ENCODE measurements at regions not wholly inside any gene's neighbourhood (a gene's known extent, or its start where the extent isn't known, plus 50 kb on each side); places are given as distances from the start of the nearest gene placed in this dataset.

DNA sequence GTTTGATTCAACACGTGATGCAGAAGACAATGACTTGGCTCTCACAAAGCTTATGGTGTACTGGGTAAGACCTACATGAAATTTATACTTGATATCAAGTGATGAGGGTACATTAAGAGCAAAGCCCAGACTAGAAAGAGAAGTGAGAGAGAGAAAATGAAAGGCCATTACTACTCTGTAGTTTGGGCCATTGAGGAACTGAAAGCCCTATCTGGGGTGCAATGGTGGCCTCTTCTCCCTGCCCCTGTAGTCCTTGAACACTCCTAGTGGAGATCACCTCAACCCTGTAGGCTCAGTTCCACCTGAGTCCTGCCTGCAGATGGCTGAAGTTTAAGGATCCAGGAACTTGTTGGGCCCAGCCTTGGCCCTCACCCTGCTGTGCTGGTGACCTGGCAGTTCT, 569.8 kb upstream of the MEX3C start:
- TF ChIP-seq POLR2AphosphoS5 (IDR thresholded peaks at IDR 0.05; ENCODE audit: low read depth, low read length) = no peak
- TF ChIP-seq, protein P1, sequence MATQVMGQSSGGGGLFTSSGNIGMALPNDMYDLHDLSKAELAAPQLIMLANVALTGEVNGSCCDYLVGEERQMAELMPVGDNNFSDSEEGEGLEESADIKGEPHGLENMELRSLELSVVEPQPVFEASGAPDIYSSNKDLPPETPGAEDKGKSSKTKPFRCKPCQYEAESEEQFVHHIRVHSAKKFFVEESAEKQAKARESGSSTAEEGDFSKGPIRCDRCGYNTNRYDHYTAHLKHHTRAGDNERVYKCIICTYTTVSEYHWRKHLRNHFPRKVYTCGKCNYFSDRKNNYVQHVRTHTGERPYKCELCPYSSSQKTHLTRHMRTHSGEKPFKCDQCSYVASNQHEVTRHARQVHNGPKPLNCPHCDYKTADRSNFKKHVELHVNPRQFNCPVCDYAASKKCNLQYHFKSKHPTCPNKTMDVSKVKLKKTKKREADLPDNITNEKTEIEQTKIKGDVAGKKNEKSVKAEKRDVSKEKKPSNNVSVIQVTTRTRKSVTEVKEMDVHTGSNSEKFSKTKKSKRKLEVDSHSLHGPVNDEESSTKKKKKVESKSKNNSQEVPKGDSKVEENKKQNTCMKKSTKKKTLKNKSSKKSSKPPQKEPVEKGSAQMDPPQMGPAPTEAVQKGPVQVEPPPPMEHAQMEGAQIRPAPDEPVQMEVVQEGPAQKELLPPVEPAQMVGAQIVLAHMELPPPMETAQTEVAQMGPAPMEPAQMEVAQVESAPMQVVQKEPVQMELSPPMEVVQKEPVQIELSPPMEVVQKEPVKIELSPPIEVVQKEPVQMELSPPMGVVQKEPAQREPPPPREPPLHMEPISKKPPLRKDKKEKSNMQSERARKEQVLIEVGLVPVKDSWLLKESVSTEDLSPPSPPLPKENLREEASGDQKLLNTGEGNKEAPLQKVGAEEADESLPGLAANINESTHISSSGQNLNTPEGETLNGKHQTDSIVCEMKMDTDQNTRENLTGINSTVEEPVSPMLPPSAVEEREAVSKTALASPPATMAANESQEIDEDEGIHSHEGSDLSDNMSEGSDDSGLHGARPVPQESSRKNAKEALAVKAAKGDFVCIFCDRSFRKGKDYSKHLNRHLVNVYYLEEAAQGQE (IDR thresholded peaks at IDR 0.05; ENCODE audit: insufficient read depth in 1 of 2, low read depth in 2 of 2, low read length in 2 of 2) = no peak
- TF ChIP-seq FOXP2 (optimal IDR thresholded peaks at IDR 0.05; ENCODE audit: borderline replicate concordance, extremely low read depth, extremely low read length, insufficient read depth) = no peak
- no peak for TF ChIP-seq SIN3A (IDR thresholded peaks at IDR 0.05; ENCODE audit: borderline replicate concordance, insufficient read depth, low read length)
- TF ChIP-seq TAF1 (IDR thresholded peaks at IDR 0.05; ENCODE audit: borderline replicate concordance, insufficient read depth, low read length) = no peak

- TF ChIP-seq TAF1 (IDR thresholded peaks at IDR 0.05; ENCODE audit: borderline replicate concordance, insufficient read depth, low read length) (no peak), SIN3A (IDR thresholded peaks at IDR 0.05; ENCODE audit: borderline replicate concordance, insufficient read depth, low read length) (no peak), POLR2AphosphoS5 (IDR thresholded peaks at IDR 0.05; ENCODE audit: low read depth, low read length) (no peak), FOXP2 (optimal IDR thresholded peaks at IDR 0.05; ENCODE audit: borderline replicate concordance, extremely low read depth, extremely low read length, insufficient read depth) (no peak)
- TF ChIP-seq, protein P1 (IDR thresholded peaks at IDR 0.05; ENCODE audit: insufficient read depth in 1 of 2, low read depth in 2 of 2, low read length in 2 of 2) = no peak
Measured at GRCh38 chr18:51778115-51778514, 561.9 kb upstream of the DCC start.

DNA sequence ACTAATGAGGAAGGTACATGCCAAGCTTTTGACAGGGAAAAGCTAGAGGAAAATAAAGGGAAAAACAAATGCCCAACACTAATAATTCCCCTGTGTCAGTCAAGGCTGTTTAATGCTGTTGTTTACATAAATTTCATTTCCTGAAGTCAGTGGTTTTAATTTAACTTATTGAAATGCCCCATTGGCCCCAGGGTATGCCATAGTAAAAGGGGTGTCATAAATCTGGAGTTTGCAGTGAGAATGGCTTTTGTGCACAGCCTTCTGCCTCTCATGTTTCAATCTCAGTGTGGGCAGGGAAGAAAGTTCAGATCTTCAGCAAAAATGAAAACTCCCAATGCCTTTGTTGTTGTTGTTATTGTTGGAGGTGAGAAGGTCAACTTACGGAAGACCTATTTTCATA, 550.1 kb upstream of the DCC start:
- TF ChIP-seq FOXP2 (optimal IDR thresholded peaks at IDR 0.05; ENCODE audit: borderline replicate concordance, extremely low read depth, extremely low read length, insufficient read depth) = no peak

GRCh38 chr18:51801514-51801913, 538.5 kb upstream of the DCC start:
- TF ChIP-seq SIN3A (IDR thresholded peaks at IDR 0.05; ENCODE audit: borderline replicate concordance, insufficient read depth, low read length) = no peak
- TF ChIP-seq FOXP2 (optimal IDR thresholded peaks at IDR 0.05; ENCODE audit: borderline replicate concordance, extremely low read depth, extremely low read length, insufficient read depth) = no peak
- TF ChIP-seq POLR2AphosphoS5 (IDR thresholded peaks at IDR 0.05; ENCODE audit: low read depth, low read length) = no peak
- no peak for TF ChIP-seq TAF1 (IDR thresholded peaks at IDR 0.05; ENCODE audit: borderline replicate concordance, insufficient read depth, low read length)
- TF ChIP-seq, protein P1 (IDR thresholded peaks at IDR 0.05; ENCODE audit: insufficient read depth in 1 of 2, low read depth in 2 of 2, low read length in 2 of 2) = no peak

DNA sequence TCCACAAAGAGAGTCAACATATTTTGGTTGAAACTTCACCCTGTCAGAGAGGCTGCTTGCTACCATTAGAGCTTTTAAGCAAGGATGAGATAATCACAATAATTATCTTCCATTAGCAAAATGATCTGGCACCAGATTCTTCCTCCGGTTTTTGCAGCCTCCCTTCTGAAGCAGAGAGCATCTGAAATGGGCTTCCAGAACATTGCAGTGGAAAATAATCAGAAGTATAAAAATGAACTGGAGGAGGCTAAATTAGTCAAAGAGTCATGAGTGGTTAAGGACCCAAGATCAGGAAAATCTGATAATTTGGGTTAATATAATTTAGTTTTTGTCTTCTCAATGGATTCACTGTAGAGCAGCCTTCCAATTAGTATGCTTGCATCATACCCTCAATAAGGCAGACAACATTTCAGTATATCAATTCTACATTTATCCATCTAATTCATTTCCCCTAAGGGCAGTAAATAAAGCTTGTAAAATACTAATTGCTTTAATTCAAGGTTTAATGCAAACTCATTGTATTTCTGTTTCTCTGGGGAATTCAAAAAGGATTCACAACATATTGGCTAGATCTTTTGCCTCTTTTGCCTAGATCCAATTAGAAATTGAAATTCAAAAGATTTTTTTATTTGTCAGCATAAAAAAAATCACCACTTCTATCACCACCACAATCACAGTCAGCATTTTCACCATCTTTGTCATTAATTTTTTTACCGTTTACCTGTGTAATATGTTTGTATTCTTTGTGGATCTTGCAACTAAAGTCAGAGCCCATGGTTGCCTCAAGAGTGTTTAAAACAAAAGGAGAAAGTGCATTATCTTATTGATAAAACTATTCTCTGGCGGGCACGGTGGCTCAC, 537.2 kb upstream of the DCC start:
- TF ChIP-seq TAF1 (IDR thresholded peaks at IDR 0.05; ENCODE audit: borderline replicate concordance, insufficient read depth, low read length) (no peak), FOXP2 (optimal IDR thresholded peaks at IDR 0.05; ENCODE audit: borderline replicate concordance, extremely low read depth, extremely low read length, insufficient read depth) (no peak), POLR2AphosphoS5 (IDR thresholded peaks at IDR 0.05; ENCODE audit: low read depth, low read length) (no peak), SIN3A (IDR thresholded peaks at IDR 0.05; ENCODE audit: borderline replicate concordance, insufficient read depth, low read length) (no peak)
- TF ChIP-seq, protein P1 (IDR thresholded peaks at IDR 0.05; ENCODE audit: insufficient read depth in 1 of 2, low read depth in 2 of 2, low read length in 2 of 2) = no peak

Measured in PFSK-1 (cell line).